Stomach (tissue), 8 donors: ENCODE measurements at regions not wholly inside any gene's neighbourhood (a gene's known extent, or its start where the extent isn't known, plus 50 kb on each side); places are given as distances from the start of the nearest gene placed in this dataset.

ENCODE experiments used
- DNase-seq, 2 donors: peaks; one replicate each; pipeline versions ENCODE4 v3.0.0 to v3.0.0-alpha.2; 2013 to 2019
- H3K27ac ChIP-seq, 5 donors: fragments of 200-600 bp in 4 of 5; sonication (generic) in 4 of 5; one replicate each; pipeline ENCODE4 v1.5.1; 2013 to 2019; ENCODE audit warnings: mild to moderate bottlenecking in 1 of 5, moderate library complexity in 1 of 5
- H3K27me3 ChIP-seq, 3 donors: fragments of 200-600 bp; sonication (generic); one replicate each; pipeline ENCODE4 v1.5.1; 2017 to 2019; ENCODE audit warnings: mixed run types in 1 of 3
- H3K36me3 ChIP-seq, 4 donors: fragments of 200-600 bp; sonication (generic); 1 replicate in 3 of 4; 2 replicates in 1 of 4; pipeline ENCODE4 v1.5.1; 2016 to 2019
- H3K4me1 ChIP-seq, 4 donors: fragments of 200-600 bp; sonication (generic); one replicate each; pipeline ENCODE4 v1.5.1; 2016 to 2019
- H3K4me3 ChIP-seq, 4 donors: fragments of 200-600 bp; sonication (generic) in 3 of 4; one replicate each; pipeline ENCODE4 v1.5.1; 2016 to 2019; ENCODE audit warnings: mild to moderate bottlenecking in 1 of 4
- H3K9me3 ChIP-seq, 4 donors: fragments of 200-600 bp; sonication (generic); one replicate each; pipeline ENCODE4 v1.5.1; 2016 to 2019
- CTCF ChIP-seq, 7 experiments: fragments of 450-650 bp in 4 of 7; fragments of 200-600 bp in 3 of 7; sonication (generic) in 3 of 7; IDR thresholded peaks; one replicate each; pipeline ENCODE4 v1.5.1; 2016 to 2019; ENCODE audit warnings: antibody characterized with exemption in 7 of 7, control low read depth in 2 of 7, mild to moderate bottlenecking in 1 of 7
- EP300 ChIP-seq: sonication (generic); formaldehyde crosslinking; IDR thresholded peaks from one replicate; pipeline ENCODE4 v1.6.1; 2017; ENCODE audit warnings: antibody characterized with exemption
- POLR2A ChIP-seq, 4 donors: fragments of 450-650 bp; IDR thresholded peaks; one replicate each; pipeline ENCODE4 v1.6.1; 2016; ENCODE audit warnings: antibody characterized with exemption in 4 of 4, control low read depth in 2 of 4, mild to moderate bottlenecking in 1 of 4, moderate library complexity in 1 of 4
- POLR2AphosphoS5 ChIP-seq, 3 donors: sonication (generic); formaldehyde crosslinking; IDR thresholded peaks; one replicate each; pipeline ENCODE4 v1.6.1; 2016; ENCODE audit warnings: antibody characterized with exemption in 3 of 3
- WGBS, 5 donors: extraction: QIAGEN DNeasy Blood & Tissue Kit in 3 of 5; methylation state at CpG; one replicate each; pipeline versions ENCODE4 v1.1.5 to v1.1.7; 2013 to 2018; 5-methylcytosine and 5-hydroxymethylcytosine counted together
- intact Hi-C: fragments of 100-400 bp; cut with DNase I; formaldehyde crosslinking; loops from one replicate; pipeline ENCODE4 v1.15.1; 2023; ENCODE audit warnings: low total_unique reads
- donor health status: healthy with polysubstance abuse.
- donor health status: Bipolar disorder and iron deficiency.
- donor health status: healthy.

GRCh38 chr1:187264995-187265602, 436.4 kb downstream of the PLA2G4A start:
- no peak for TF ChIP-seq POLR2A (IDR thresholded peaks at IDR 0.05)
- no peaks in the 10 kb centered on the region for H3K4me1 ChIP-seq
- no peaks in the 10 kb centered on the region for H3K36me3 ChIP-seq
- H3K27ac ChIP-seq = no peak overlapping the region
- intact Hi-C loops = no loop called here
- 44 to 56% (median 52%) methylated on average over 4 of the region's 4 CpGs for WGBS, 5 donors
- DNase-seq = peak in 1 of 2 donors; percentile 77
- H3K27me3 ChIP-seq = no peaks in the 10 kb centered on the region
- no peaks in the 10 kb centered on the region for H3K9me3 ChIP-seq
- H3K4me3 ChIP-seq = no peak overlapping the region

GRCh38 chr1:187266051-187266450, 437.3 kb downstream of the PLA2G4A start:
- DNase-seq = no peak
- Histone ChIP-seq H3K4me1 (no peaks in the 10 kb centered on the region), H3K27ac (no peak overlapping the region), H3K27me3 (no peaks in the 10 kb centered on the region), H3K4me3 (no peak overlapping the region), H3K9me3 (no peaks in the 10 kb centered on the region), H3K36me3 (no peaks in the 10 kb centered on the region)
- intact Hi-C loops = no loop called here
- TF ChIP-seq EP300 (no peak), POLR2AphosphoS5 (IDR thresholded peaks at IDR 0.05) (no peak), POLR2A (IDR thresholded peaks at IDR 0.05) (no peak), CTCF (IDR thresholded peaks at IDR 0.05) (no peak)
- 27 to 43% (median 40%) methylated on average over 4 of the region's 4 CpGs for WGBS, 5 donors

- no peaks in the 10 kb centered on the region for H3K27me3 ChIP-seq
- H3K4me3 ChIP-seq = no peak overlapping the region
- DNase-seq = no peak
- no peaks in the 10 kb centered on the region for H3K36me3 ChIP-seq
- WGBS, 5 donors = 50 to 77% (median 55%) methylated on average over 1 of the region's 1 CpG
- TF ChIP-seq POLR2AphosphoS5 (IDR thresholded peaks at IDR 0.05) (no peak), EP300 (no peak), POLR2A (IDR thresholded peaks at IDR 0.05) (no peak), CTCF (IDR thresholded peaks at IDR 0.05) (no peak)
- intact Hi-C loops = no loop called here
- no peaks in the 10 kb centered on the region for H3K9me3 ChIP-seq
- no peak overlapping the region for H3K27ac ChIP-seq
- no peaks in the 10 kb centered on the region for H3K4me1 ChIP-seq
Measured at GRCh38 chr1:187267827-187268226, 439.1 kb downstream of the PLA2G4A start.

GRCh38 chr1:187270256-187270655, 441.5 kb downstream of the PLA2G4A start:
- H3K27me3 ChIP-seq = no peaks in the 10 kb centered on the region
- H3K9me3 ChIP-seq = no peaks in the 10 kb centered on the region
- no peaks in the 10 kb centered on the region for H3K4me1 ChIP-seq
- intact Hi-C loops = no loop called here
- WGBS, 5 donors = 63 to 84% (median 75%) methylated on average over 5 of the region's 5 CpGs
- DNase-seq = no peak
- H3K4me3 ChIP-seq = no peak overlapping the region
- TF ChIP-seq POLR2AphosphoS5 (IDR thresholded peaks at IDR 0.05) (no peak), EP300 (no peak), POLR2A (IDR thresholded peaks at IDR 0.05) (no peak), CTCF (IDR thresholded peaks at IDR 0.05) (no peak)
- no peaks in the 10 kb centered on the region for H3K36me3 ChIP-seq
- H3K27ac ChIP-seq = no peak overlapping the region

- DNase-seq = no peak
- intact Hi-C loops = no loop called here
- no peak overlapping the region for H3K4me3 ChIP-seq
- no peaks in the 10 kb centered on the region for H3K4me1 ChIP-seq
- 65 to 86% (median 74%) methylated on average over 1 of the region's 1 CpG for WGBS, 5 donors
- H3K36me3 ChIP-seq = no peaks in the 10 kb centered on the region
- H3K27me3 ChIP-seq = no peaks in the 10 kb centered on the region
- TF ChIP-seq POLR2AphosphoS5 (IDR thresholded peaks at IDR 0.05) (no peak), CTCF (IDR thresholded peaks at IDR 0.05) (no peak), POLR2A (IDR thresholded peaks at IDR 0.05) (no peak), EP300 (no peak)
- H3K9me3 ChIP-seq = no peaks in the 10 kb centered on the region
- no peak overlapping the region for H3K27ac ChIP-seq
Measured at GRCh38 chr1:187275346-187275745, 446.6 kb downstream of the PLA2G4A start.
